H1 (cell line): ENCODE measurements at regions not wholly inside any gene's neighbourhood (a gene's known extent, or its start where the extent isn't known, plus 50 kb on each side); places are given as distances from the start of the nearest gene placed in this dataset.

Experiments used
- SP2 ChIP-seq: IDR thresholded peaks from 2 replicates; pipeline ENCODE4 v1.6.1; 2012; ENCODE audit warnings: mild to moderate bottlenecking, low read length, inconsistent platforms
- ZNF274 ChIP-seq: IDR thresholded peaks from 2 replicates; pipeline ENCODE4 v1.7.0; 2012; ENCODE audit warnings: low read length, borderline replicate concordance; ENCODE audit errors: extremely low read depth

DNA sequence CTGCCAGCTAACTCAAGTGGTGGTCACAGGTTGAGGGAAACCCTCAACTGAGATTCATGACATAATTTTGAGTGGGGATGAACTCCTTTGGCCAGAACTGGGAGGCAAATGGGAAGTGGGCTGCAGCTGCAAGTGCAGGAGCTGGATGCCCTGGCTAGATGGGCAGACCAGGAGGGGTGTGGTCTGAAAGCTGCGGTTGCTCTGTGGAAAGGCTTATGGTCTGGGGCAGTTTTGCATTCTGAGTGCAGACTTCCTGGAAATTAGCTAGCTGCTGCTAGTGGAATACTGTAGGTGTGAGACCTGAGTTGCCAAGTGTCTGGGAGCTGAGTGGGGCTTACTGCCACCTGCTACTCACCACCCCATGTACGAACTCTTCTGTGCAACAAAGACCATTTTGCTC, 52.1 kb upstream of the NAP1L2 start (continued):
- TF ChIP-seq ZNF274: no peak
- TF ChIP-seq SP2: no peak
